ENCODE measurements at regions not wholly inside any gene's neighbourhood (a gene's known extent, or its start where the extent isn't known, plus 50 kb on each side); places are given as distances from the start of the nearest gene placed in this dataset.

GRCh38 chr1:166304131-166304530 lies 137.3 kb upstream of the FAM78B start:
- TF ChIP-seq, protein P1, sequence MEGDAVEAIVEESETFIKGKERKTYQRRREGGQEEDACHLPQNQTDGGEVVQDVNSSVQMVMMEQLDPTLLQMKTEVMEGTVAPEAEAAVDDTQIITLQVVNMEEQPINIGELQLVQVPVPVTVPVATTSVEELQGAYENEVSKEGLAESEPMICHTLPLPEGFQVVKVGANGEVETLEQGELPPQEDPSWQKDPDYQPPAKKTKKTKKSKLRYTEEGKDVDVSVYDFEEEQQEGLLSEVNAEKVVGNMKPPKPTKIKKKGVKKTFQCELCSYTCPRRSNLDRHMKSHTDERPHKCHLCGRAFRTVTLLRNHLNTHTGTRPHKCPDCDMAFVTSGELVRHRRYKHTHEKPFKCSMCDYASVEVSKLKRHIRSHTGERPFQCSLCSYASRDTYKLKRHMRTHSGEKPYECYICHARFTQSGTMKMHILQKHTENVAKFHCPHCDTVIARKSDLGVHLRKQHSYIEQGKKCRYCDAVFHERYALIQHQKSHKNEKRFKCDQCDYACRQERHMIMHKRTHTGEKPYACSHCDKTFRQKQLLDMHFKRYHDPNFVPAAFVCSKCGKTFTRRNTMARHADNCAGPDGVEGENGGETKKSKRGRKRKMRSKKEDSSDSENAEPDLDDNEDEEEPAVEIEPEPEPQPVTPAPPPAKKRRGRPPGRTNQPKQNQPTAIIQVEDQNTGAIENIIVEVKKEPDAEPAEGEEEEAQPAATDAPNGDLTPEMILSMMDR (optimal IDR thresholded peaks at IDR 0.05 in 1 of 3, IDR thresholded peaks at IDR 0.05 in 1 of 3, conservative IDR thresholded peaks at IDR 0.05 in 1 of 3; ENCODE audit: extremely low read depth in 1 of 3, insufficient read depth in 2 of 3, low read length in 3 of 3), result no peak
- TF ChIP-seq EZH2 (IDR thresholded peaks at IDR 0.05; ENCODE audit: low read length), result no peak
